ENCODE measurements at regions not wholly inside any gene's neighbourhood (a gene's known extent, or its start where the extent isn't known, plus 50 kb on each side); places are given as distances from the start of the nearest gene placed in this dataset.
"Not testable (repeated sequence)": the region's sequence is repeated elsewhere in the genome, so short reads cannot be mapped to it uniquely, and the experiment has no call there.

DNA sequence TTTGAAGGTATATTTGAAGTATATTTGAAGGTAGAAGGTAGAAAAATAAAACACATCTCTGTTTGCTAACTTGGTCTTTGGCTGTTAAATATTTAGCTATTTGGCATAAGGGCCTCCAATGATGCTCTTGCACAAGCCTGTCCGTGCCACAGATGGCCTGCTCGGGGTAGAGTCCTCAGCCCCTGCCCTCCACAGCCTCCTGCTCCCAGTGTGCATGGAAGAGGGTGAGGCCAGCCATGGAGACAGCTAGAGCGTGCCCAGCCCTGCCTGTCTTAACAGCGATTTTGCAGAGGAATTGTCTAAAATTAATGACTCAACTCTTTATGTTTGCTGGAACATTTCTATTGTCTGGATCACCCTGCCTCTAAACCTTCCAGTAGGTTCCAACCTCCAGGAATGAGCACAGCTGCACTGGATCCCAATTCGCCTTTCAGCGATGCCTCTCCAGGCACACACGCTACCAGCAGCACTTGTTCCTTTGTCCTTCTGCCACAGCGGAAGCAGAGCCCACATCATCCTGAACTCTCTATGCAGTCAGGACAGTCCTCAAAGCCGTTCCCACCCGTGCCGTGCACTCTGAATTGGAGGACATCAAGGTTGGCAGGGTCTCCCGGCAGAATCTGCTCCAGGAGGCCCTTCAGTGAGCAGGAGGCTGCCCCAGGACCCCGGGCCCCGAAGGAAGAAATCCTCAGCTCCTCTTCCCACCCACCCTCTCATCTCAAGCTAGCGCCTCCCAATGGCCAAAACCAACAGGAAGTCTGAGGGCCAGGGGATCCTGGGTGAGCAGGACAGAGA, 254.0 kb upstream of the IRX1 start:
- no peak for DNase-seq

DNA sequence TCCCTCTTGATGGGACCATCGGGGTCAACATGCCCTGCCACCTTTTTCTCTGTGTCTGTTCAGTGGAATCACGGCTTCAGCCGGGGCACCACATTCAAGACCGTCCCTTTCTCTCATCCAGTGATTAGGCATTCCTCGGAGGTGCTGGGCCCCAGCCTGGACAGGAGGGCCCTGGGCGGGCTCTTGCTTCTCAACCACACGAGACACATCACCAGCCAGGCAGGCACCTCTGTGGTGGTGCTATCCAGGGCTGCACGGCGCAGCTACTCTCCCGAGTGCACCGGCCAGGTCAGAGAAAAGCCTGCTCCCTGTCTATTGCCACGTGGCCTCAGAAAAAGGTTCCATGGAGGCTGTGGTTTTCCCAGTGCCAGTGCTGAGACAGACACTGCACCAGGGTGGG, 255.2 kb upstream of the IRX1 start:
- no peak for DNase-seq

DNA sequence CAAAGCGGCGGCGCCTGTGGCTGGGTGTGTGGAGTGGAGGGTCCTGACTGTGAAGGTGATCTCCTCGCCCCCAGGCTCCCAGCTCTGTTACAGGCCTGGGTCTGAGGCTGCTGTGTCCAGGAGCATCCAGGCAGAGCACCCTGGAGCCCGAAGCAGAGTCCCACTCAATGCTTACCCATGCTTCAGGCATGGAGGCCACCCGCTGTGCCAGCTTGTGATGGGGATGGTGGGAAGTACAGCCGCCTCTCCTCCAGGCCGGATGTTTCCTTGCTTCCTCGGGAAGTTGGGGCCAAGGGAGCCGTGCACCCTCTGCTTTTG, 255.9 kb upstream of the IRX1 start:
- DNase-seq = no peak

DNA sequence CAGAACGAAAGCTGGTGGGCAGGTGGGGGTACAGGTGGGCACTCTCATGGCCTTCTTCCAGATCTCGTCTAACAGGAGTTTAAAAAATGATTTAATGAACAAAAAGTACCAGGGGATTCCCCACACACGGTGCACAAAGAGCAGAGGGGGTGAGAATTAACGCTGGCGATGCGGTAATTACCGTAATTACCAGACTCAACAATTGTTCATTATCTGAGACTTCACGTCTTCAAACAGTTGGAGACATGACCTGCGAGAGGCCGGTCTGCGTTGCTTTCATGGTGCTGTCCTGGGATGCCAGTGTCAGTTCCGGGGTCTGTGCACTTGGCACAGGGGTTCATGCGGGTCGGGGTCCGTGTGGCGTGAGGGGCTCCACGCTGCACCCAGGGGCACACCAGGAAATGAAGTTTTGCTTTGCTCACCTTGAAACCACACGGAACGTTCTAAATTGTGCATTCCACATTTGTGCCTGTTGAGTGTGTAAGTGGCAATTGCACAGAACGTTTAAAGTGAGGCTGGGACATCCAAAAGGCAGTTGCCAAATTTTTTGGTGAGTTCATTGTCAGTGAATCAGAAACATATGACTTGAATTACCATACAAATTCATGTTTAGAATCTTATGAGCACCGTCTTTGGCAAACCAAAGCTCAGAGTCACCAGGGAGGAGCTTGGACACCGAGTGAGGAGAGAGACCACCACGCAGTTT, 256.4 kb upstream of the IRX1 start:
- no peak for DNase-seq

DNA sequence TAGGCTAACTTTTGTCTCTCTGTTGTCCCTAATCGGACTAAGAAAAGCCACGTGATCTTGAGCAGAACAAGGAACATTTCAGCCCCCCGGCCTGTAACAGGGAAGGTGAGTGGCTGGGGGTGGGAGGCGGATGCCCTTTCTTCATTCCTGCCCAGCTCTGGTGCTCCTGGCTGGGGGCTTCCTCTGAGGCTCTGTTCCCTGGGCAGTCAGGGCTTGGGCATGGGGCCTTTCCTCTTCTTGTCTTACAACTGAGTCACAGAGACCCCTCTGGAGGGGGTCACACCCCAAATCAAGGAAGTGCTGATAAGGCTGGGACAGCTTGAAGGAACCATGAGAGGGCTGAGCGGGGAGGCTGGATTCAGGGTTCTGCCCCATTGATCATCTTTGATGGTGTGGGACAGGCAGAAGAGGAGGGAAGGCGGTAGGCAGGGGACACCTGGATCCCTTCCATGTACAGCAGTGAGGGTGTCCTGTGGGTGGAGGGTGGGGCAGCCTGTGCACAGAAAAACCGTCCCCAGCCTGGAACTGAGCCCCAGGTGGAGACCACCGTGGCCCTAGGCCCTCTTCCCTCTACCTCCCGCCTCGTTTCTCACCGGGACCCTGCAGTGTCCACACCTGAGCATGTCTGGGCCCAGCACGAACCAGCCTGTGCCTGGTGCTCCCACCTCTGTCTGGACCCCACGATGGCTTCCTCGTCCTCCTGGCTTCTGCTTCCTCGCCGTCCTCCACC, 257.7 kb upstream of the IRX1 start:
- DNase-seq = no peak

DNA sequence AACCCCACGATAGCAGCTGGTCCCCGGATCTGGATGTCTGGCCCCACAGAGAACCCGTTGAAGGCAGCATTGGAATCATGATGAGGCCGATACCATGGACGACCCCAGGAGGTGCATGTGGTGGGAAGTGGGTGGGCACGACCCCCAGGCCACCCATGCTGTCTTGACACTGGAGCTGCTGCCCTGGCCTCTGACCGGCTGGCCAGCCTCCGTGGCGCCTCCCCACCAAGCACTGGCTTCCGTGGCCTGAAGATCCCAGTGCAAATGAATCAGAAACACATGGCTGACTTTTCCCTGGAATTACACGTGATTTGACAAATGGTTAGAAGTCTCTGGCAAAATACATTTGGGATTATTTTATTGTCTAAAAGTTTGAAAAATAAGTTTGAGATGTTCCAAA, 259.0 kb upstream of the IRX1 start:
- no peak for DNase-seq

DNA sequence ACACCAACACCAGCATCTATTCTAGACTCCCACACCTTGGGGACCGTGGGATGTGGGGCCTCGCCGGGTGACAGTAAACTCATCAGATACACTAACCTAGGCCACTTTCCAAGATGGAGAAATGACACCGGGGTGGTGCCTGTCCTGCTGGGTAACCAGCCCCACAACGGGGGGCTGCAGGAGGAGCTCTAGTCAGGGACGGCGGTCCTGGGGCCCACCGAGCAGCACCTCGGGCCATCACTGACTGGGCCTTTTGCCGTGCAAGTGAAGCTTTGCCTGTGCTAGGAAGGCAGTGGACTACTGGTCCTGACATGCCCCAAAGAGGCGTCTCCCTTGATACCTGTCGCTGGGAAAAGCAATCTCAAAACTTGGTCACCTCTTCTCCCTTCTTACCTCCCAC, 260.3 kb upstream of the IRX1 start:
- no peak for DNase-seq

DNA sequence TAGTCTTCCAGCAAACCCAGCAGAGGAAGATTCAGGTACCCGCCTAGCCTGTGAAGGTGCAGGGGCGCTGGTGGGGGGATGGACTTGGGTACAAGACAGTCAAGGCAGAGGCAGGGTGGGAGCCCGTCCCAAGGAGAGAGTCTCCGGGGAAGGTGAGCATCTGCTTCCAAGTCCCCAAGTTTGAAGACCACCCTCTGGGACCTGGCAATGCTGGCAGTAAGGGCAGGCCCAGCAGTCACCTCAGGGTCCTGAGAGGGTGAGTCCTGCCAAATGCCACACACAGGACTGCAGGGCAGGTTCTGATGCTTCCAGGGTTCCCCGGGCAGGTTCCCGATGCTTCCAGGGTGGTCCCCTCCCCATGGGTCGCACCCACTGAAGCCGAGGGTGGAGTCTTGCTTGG, 261.8 kb upstream of the IRX1 start:
- no peak for DNase-seq

DNA sequence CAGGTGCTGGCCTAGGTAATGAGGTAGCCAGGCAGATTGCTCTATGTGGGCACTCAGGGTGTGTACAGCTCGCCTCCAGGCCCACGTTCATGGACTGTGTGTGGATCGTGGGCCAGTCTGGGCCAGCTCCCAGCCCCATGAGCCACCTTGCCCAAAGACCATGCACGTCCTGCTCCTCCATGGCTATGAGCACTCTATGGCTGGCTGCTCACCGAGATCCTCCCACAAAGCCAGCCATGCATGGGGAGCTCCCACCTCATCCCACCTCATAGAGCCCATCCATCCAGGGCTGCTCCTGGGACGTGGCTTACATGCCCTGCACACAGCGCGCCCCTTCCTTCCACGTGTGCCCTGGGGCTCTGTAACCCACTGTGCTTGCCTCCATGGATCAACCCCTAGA, 262.5 kb upstream of the IRX1 start:
- DNase-seq = no peak

DNA sequence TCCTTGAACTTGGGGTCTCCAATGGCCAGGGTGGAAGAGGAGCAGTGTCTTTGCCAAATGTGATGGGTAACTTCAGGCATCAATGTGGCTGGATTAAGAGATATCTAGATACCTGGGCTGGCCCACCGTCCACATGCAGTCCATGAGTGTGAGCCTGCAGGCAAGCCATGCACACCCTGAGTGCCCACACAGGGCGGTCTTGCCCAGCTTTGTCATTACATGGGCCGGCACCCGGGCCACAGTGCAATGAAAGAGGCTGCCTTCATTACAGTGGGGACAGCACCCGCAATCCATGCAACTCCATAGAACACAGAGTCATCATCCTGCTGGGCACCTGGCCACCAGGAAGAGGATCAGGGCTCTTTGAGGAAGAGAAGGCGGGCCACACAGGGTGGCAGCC, 263.8 kb upstream of the IRX1 start:
- no peak for DNase-seq

DNA sequence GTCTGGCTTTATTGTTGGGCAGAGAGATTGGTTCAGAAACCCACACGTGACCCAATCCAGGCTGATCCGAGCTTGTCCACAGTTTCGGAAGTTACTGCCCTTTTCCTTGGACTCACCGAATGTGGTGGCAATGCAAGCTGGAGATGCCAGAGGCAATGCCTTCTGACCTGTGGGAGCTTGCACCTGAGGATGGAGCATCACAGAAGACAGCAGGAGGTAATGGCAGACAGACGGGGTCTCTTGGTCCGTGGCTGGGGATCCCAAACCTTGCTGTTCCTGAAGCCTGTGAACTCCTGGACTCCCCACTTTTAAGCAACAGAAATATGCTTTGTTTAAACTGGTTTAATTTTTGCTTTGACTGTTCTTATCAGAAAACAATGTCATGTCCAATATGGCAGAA, 265.2 kb upstream of the IRX1 start:
- no peak for DNase-seq

DNA sequence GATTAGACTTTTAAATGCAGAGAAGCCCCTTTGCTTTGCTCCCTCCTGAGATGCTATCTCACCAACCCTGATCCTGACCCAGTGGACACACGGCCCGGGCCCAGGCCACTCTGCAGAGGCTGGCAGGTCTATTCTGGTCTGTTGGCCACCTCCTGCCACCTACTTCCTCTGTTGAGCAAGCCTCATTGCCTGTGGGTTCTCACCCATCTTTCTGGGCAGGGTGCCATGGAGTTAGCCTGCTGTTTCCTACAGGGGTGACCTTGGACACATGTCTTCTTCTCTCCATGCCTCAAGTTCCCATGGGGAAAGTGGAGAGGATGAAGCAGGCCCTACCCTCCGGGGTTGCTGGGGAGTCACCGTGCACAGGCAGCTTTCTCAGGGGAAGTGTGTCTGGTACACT, 266.2 kb upstream of the IRX1 start:
- no peak for DNase-seq

DNA sequence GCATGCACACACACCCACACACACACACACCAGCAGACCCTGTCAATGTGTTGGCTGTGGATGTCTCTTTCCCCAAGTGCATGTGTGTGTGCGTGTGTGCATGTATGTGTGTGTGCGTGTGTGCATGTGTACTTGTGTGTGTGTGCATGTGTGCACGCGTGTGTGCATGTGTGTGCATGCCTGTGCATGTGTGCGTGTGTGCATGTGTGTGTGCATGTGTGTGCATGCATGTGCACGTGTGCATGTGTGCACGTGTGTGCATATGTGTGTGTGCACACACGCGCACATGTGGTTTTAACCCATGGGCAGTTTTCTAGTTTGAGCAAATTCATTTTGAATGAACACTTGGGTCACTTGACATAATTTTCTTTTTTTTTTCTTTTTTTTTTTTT, 268.8 kb upstream of the IRX1 start:
- no peak for DNase-seq

DNA sequence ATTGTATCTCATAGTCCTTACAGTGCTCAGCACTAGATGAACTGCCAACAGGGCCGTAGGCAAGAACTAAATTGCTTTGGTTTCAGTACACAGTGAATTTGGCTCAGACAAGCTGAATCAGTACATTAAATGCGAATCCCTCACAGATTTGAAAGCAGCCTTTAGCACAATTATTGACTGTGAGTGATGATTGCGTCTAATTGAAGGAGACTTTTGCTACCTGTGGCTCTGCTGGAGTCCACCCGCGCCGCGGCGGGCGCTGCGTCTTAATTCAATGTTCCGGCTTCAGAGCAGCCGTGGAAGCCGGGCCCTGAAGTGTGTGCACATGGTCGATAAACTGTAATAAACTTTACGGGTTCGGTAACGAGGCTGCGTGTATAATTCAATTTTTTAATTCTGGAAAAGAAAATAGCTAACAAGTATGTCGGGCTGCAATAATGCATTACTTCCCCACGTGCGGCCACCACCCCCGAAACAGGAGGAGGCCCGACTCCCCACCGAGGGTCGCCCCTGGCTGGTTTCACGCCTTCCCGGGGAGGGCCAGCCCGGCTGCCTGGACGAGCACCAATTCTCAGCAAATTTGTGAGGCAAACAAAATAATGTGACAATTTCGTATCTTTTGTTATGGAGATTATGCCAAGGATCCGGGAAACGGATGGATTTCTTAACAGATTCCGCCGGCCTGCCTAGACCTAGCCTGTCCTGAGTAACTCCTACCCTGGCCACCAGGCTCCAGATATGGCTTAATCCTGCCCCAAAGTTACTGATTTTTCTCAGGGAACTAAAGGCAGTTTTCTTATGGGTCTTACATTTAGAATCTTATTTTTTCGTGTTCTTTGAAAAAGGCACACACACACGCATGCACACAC, 269.4 kb upstream of the IRX1 start:
- no peak for DNase-seq

DNA sequence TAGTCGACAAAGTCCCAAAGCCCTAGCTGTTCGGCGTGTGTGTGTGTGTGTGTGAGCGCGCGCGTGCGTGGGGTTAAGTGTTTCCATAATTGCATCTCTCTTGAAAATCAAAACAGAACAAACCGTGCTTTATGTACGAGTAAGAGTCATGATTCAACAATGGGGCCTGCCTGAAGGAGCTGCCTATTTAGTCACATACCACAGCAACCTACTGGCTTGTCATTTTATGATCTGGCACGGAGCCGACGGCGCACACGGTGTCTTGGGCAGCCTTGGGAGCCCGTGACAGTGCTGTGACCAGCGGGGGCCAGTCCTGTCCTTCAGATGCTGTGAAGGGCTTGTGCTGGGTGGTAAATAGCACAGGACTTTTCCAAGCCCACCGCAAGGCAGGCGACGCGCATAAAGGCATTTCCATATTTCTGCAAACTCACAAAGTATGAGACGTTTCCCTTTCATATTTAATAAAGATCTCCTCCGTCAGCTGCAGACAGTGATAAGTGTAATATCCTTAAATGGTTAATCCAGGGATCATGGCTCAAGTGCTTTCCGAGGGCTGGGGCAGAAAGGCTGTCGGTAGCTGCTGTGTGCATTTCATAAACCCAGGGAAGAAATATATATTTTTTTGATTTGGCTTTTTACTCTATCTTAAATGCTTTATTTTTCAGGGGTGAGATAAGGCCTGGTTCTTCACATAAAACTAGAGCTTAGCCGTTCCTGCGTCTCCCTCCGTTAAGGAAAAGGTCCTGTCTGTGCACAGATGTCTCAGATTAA, 270.2 kb upstream of the IRX1 start:
- no peak for DNase-seq

DNA sequence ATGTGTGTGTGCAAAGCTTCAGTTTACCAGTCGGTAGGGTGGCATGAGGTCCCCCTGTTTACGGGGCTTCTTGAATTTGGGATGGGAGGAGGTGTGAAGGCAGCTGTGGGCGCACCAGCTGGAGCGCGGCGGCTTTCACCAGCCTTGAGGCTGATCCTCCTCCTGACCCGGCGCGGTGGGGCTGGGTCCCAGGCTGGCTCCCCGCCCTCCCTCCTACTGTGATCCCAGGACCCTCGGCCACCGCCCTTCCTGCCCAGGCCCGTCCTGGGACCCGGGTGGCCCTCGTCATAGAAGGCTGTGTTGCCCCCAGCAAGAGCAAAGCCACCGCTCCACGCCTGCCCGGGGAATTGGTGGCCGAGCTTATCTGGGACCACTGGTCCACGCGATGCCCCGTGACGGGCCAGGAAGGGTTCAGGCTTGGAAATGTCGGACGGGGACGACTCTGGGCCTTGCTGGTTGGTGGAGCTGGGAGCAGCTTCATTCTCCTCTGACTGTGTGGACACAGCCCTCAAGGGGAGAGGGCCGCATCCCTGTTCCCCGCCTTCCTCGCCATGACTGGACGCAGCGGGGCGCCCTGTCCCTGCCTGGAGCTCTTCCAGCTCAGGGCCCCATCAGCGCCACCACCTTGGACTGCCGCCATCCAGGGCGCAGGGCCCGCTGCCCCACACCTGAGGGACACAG, 271.1 kb upstream of the IRX1 start:
- DNase-seq = no peak

DNA sequence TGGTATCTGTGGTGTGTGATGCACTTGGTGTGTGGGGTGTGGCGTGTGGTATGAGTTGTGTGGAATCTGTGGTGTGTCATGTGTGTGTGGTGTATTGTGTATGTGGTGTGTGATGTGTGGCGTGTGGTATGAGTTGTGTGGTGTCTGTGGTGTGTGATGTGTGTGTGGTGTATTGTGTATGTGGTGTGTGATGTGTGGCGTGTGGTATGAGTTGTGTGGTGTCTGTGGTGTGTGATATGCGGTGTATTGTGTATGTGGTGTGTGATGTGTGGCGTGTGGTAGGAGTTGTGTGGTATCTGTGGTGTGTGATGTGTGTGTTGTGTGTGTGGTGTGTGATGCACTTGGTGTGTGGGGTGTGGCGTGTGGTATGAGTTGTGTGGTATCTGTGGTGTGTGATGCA, 271.7 kb upstream of the IRX1 start:
- not testable (repeated sequence) for DNase-seq

DNA sequence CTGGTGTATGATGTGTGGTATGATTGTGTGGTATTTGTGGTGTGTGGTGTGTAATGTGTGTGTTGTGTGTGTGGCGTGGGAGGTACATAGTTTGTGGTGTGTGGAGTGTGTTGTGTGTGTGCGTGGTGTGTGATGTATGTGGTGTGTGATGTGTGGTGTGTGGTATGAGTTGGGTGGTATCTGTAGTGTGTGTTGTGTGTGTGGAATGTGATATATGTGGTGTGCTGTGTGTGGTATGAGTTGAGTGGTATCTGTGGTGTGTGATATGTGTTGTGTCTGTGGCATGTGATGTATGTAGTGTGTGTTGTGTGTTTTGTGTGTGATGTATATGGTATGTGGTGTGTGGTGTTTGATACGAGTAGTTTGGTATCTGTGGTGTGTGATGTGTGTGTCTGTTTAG, 272.5 kb upstream of the IRX1 start:
- no peak for DNase-seq

DNA sequence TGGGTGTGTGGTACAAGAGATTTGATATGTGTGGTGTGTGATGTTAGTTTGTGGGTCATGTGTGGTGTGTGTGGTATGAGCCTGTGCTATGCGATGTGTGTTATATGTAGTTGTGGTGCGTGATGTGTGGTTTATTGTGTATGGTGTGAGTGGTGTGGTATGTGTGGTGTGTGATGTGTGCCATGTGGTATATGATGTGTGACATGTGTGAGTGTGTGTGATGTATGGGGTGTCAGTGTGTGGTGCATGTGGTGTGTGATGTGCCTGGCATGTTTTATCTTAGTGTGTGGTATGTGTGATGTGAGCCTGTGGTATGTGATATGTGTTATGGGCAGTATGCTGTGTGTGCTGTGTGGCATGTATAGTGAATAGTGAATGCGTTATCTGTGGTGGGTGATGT, 273.0 kb upstream of the IRX1 start:
- no peak for DNase-seq

DNA sequence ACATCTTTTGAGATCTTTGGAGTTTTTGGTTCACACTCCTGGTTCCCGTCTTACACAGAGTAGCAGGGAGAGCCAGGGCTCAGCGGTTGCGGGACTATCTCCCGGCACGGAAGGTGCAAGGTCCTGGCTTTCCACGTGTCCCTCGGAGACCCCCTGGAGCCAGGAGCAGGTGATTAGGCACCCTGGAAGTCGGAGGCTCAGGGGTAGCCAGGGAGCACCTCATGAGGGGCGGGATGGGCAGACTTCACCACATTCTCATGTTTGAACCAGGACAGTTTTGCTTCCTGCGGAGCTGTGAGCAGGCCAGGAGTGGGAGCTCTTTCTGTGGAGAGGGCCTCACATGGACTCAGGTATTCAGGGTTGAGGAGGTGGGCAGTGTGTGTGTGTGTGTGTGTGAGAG, 273.7 kb upstream of the IRX1 start:
- no peak for DNase-seq

DNA sequence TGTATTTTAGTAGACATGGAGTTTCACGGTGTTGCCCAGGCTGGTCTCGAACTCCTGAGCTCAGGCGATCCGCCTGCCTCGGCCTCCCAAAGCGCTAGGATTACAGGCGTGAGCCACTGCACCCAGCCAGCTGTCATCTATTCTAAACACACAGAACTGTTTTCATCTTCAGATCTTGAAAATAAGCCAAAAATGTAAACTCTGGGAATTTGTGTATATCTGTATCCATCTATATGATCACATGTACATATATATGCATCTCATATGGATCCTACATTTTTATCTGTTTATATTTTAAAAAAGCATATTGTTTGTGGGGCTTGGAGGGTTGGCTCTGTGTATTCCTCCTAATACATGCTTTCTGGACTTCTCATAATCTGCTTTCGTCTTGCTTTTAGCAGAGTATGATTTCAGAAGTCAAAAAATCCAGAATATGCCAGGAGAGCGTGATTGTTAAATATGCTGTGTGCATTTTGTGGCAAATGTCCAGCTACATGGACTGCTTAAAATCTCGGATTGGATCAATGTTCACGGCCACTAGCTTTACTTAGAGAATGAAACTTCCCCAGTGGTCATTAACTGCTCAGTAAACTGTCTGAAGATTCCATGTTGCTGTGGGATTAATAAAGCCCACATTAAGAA, 274.4 kb upstream of the IRX1 start:
- DNase-seq = no peak
